Coronary artery (tissue), 2 donors: ENCODE measurements at regions not wholly inside any gene's neighbourhood (a gene's known extent, or its start where the extent isn't known, plus 50 kb on each side); places are given as distances from the start of the nearest gene placed in this dataset.
A peak's percentile ranks its signal among the peaks of the same experiment; 100 is the strongest.
"Not testable (repeated sequence)": the region's sequence is repeated elsewhere in the genome, so short reads cannot be mapped to it uniquely, and the experiment has no call there.

Experiments used
- DNase-seq: peaks from one replicate; pipeline ENCODE4 v3.0.0-alpha.2; 2017; ENCODE audit warnings: low spot score
- H3K27ac ChIP-seq, 2 donors: fragments of 200-600 bp; sonication (generic); one replicate each; pipeline ENCODE4 v1.5.1; 2016 to 2019
- H3K4me3 ChIP-seq: fragments of 200-600 bp; sonication (generic); 2 replicates; pipeline ENCODE4 v1.5.1; 2016; ENCODE audit warnings: mild to moderate bottlenecking, moderate library complexity
- TF ChIP-seq, protein P1 (sequence below): fragments of 200-600 bp; sonication (generic); IDR thresholded peaks from one replicate; pipeline ENCODE4 v1.5.1; 2019; ENCODE audit warnings: antibody characterized with exemption

DNA sequence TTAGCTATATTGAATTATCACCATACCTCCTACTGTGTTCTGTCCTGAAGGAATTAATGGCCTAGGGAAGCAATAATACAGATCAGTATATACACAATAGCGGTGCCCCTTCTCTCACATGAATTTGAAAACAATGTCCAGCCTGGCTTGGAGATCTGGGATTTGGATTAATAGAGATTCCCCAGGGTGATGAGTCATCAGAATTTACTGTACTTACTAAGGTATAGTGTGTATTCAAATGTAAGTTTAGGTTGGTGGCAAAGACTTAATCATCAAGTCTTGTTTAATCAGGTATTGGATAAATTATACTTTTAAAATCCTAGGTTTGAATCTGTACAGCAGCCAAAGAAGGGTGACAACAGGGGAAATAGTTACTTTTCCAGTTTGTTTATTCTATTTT, 121.5 kb downstream of the FEM1C start:
- H3K4me3 ChIP-seq: no peak overlapping the region
- TF ChIP-seq, protein P1, sequence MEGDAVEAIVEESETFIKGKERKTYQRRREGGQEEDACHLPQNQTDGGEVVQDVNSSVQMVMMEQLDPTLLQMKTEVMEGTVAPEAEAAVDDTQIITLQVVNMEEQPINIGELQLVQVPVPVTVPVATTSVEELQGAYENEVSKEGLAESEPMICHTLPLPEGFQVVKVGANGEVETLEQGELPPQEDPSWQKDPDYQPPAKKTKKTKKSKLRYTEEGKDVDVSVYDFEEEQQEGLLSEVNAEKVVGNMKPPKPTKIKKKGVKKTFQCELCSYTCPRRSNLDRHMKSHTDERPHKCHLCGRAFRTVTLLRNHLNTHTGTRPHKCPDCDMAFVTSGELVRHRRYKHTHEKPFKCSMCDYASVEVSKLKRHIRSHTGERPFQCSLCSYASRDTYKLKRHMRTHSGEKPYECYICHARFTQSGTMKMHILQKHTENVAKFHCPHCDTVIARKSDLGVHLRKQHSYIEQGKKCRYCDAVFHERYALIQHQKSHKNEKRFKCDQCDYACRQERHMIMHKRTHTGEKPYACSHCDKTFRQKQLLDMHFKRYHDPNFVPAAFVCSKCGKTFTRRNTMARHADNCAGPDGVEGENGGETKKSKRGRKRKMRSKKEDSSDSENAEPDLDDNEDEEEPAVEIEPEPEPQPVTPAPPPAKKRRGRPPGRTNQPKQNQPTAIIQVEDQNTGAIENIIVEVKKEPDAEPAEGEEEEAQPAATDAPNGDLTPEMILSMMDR: no peak
- peak overlapping the region; percentile 66 to 80 for H3K27ac ChIP-seq
- no peak for DNase-seq

DNA sequence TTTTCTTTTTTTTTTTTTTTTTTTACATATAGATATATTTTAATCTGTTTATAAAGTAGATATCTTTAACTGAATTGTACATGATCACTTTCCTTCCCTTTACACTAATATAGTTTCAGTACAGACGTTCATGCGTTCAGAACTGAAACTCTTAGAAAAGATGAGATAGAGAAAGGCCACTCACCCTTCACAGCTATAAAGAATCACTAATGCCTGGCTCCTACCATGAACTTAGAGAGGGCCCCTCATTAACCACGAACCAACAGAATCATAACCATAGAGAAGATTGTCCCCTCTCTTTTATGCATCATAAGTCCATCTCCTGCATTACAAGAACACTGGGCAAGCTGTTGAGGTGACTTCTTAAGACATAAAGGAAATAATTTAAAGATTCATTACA, 123.8 kb downstream of the FEM1C start:
- DNase-seq, H3K4me3 ChIP-seq, H3K27ac ChIP-seq: not testable (repeated sequence)

DNA sequence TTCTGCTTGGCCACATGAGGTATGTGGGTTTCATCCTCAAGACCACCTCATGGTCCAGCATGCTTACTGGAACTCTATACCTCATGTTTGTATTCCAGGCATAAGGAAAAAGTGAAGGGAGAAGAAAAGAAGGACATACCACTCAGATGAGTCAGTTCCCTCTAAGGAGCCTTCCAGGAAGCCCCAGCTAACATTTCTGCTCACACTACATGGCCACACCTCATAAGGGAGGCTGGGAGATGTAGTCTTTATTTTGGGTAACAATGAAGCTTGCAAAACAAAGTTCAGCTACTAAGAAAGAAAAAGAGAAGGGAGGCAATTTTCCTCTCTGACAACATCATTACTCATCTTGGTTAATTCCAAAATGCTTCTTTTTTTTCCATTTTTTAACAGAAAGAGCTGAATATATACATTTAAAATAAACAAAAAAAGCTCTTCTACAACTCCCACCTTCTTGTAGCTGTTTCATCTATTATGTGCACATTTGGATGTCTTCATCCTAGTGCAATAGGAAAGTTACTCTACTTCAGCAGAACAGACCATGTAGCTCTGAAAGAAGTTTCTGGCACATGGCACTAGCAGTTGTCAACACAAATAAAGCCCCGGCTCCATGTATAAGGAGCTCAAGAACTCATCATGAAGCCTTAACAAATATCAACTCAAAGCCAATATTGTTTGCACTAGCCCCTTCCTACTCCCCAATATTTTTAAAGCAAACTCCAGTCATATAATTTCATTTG, 123.6 kb upstream of the CCDC112 start:
- DNase-seq: no peak
- H3K4me3 ChIP-seq: no peak overlapping the region
- TF ChIP-seq, protein P1: no peak
- H3K27ac ChIP-seq: peak overlapping the region in 1 of 2 donors; percentile 46

DNA sequence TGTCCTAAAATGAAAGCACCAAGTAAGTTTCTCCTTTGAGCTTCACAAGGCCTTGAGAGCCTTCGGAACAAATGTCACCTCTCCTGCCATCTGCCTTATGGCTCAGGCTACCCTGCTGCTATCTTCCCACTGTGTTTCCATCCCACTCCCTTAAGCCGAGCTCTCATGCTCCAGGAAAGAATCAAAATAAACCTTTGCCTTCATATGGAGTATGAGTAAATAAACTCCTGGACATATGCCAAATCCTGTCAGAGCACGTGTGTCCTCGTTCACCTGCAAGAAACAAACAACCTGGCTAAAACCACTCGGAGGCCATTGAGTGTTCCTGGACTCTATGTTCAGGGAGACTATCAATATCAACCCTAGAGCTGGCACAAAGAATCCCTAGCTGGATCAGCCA, 122.3 kb upstream of the CCDC112 start:
- no peak overlapping the region for H3K4me3 ChIP-seq
- H3K27ac ChIP-seq: no peak overlapping the region
- no peak for DNase-seq
- TF ChIP-seq, protein P1: no peak

DNA sequence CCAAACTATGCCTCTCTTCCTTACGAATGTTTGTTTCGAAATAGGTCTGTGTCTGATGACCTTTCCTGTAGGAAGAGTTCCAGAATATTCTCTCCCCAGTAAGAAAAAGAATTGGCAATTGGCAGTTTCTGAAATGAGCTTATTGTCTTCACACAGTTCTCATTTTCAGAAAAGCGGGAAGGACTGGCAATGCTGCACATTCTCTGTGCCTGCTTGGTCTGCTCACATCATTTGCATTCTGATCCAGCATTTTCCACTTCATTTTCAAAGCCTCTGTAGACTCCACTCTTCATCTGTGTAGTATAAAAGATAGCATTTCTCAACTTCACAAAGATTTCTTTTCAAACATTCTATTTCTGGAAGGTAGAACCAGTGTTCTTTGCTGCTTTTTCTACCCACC, 120.6 kb upstream of the CCDC112 start:
- TF ChIP-seq, protein P1: no peak
- DNase-seq: no peak
- H3K27ac ChIP-seq: no peak overlapping the region
- no peak overlapping the region for H3K4me3 ChIP-seq

DNA sequence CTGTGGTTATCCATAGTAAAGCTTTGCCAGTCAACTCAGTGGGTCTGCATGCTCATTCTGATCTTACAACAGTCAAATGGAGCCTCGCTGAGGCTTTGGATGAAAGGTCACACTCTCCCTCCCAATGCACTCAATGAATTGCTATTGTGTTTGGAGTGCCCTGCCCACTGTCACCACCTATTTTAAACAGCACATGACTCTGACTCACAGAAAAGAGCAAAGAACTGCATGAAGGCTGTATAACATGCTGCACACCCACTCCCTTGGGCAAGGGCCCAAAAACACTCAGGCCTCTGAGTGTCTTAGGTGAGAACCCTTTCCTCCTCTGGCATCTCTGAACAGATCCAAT, 118.7 kb upstream of the CCDC112 start:
- H3K27ac ChIP-seq: no peak overlapping the region
- no peak overlapping the region for H3K4me3 ChIP-seq

DNA sequence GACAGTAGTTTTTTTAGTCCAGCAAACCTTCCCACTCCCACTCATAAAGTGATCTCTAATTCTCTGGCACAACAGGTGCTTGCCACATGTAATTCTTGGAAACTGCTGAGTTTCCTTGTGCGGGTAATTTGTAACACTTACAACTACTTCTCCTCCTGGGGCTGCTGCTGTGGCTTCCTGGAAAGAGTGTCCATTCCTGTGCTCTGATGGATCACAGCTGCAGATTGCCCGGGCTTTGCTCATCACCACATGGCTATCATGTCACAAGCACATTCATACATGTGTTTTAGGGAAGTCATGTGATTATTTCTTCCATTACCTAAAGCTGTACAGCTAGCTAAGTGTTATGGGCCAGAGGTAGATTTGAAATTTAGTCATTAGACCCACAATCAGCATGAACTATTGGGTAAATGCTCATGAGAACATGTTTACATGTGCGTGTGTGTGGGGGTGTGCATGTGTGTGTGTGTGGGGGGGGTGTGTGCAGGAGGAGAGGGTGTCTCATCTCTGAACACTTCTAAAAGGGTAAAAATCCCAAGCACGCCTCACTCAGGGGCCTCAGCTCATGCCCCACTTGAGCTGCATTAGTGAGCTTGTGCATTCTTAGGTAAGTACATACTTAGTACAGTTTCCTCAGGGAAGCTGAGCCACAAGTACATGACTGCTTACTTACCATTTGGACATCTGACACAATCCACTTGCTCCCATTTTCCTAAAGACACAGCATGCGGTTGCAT, 118.1 kb upstream of the CCDC112 start:
- Histone ChIP-seq H3K27ac (no peak overlapping the region), H3K4me3 (no peak overlapping the region)
- TF ChIP-seq, protein P1: no peak
- DNase-seq: no peak

More for the DNA sequence above, 118.7 kb upstream of the CCDC112 start:
- DNase-seq: no peak
- TF ChIP-seq, protein P1: no peak
